Endothelial cell of umbilical vein (primary cell): ENCODE measurements at regions not wholly inside any gene's neighbourhood (a gene's known extent, or its start where the extent isn't known, plus 50 kb on each side); places are given as distances from the start of the nearest gene placed in this dataset.
"Not testable (repeated sequence)": the region's sequence is repeated elsewhere in the genome, so short reads cannot be mapped to it uniquely, and the experiment has no call there.

ENCODE experiments used
- CTCF ChIP-seq, 2 donors: IDR thresholded peaks; 1 replicate in 1 of 2; 2 replicates in 1 of 2; pipeline ENCODE4 v1.5.1; 2011; ENCODE audit warnings: low read length in 2 of 2, mild to moderate bottlenecking in 2 of 2, moderate library complexity in 2 of 2, control low read depth in 1 of 2, inconsistent platforms in 1 of 2, low read depth in 1 of 2; ENCODE audit not compliant: insufficient read depth in 1 of 2; ENCODE audit errors: extremely low read depth in 1 of 2
- EZH2 ChIP-seq: IDR thresholded peaks from 2 replicates; pipeline ENCODE4 v1.6.1; 2012; ENCODE audit warnings: borderline replicate concordance, low read depth, mild to moderate bottlenecking, moderate library complexity, low read length, inconsistent platforms; ENCODE audit not compliant: severe bottlenecking
- MAX ChIP-seq: IDR thresholded peaks from 2 replicates; pipeline ENCODE4 v1.6.1; 2011; ENCODE audit not compliant: insufficient read depth, insufficient read length
- POLR2A ChIP-seq: IDR thresholded peaks from 2 replicates; pipeline ENCODE4 v1.6.1; 2012; ENCODE audit warnings: low read depth, mild to moderate bottlenecking, control low read depth, low read length

- TF ChIP-seq EZH2; CTCF (IDR thresholded peaks at IDR 0.05; ENCODE audit: extremely low read depth in 1 of 2, insufficient read depth in 1 of 2, low read depth in 1 of 2, low read length in 2 of 2); POLR2A; MAX: not testable (repeated sequence)
Observed at GRCh38 chr7:19272329-19272728, 127.1 kb upstream of the FERD3L start.
